Body of pancreas (tissue), 4 donors: ENCODE measurements at regions not wholly inside any gene's neighbourhood (a gene's known extent, or its start where the extent isn't known, plus 50 kb on each side); places are given as distances from the start of the nearest gene placed in this dataset.
"Not testable (repeated sequence)": the region's sequence is repeated elsewhere in the genome, so short reads cannot be mapped to it uniquely, and the experiment has no call there.

Experiments
- ATAC-seq: fragments of 150-250 bp; one replicate; pipeline ENCODE4 v1.9.1; 2016
- DNase-seq, 4 donors: peaks; one replicate each; pipeline ENCODE4 v3.0.0-alpha.2; 2019
- H3K27ac ChIP-seq, 4 donors: fragments of 200-600 bp; sonication (generic); 1 replicate in 3 of 4; 2 replicates in 1 of 4; pipeline versions ENCODE4 v1.5.1 to v1.6.1; 2016 to 2019; ENCODE audit warnings: mild to moderate bottlenecking in 1 of 4, mixed read lengths in 1 of 4, moderate library complexity in 1 of 4
- H3K27me3 ChIP-seq, 2 donors: fragments of 200-600 bp; sonication (generic); one replicate each; pipeline ENCODE4 v1.6.0; 2016; ENCODE audit warnings: mild to moderate bottlenecking in 1 of 2
- H3K36me3 ChIP-seq, 2 donors: fragments of 200-600 bp; sonication (generic); replicated peaks in 1 of 2; 2 replicates each; pipeline ENCODE4 v1.5.1; 2016; ENCODE audit warnings: low read depth in 2 of 2; ENCODE audit not compliant: insufficient read depth in 1 of 2
- H3K4me1 ChIP-seq: fragments of 200-600 bp; sonication (generic); one replicate; pipeline ENCODE4 v1.6.0; 2016
- H3K4me3 ChIP-seq, 2 donors: fragments of 200-600 bp; sonication (generic); 1 replicate in 1 of 2; 2 replicates in 1 of 2; pipeline ENCODE4 v1.5.1; 2016 to 2019
- H3K9me3 ChIP-seq, 3 donors: fragments of 200-600 bp; sonication (generic); 1 replicate in 2 of 3; 2 replicates in 1 of 3; pipeline ENCODE4 v1.5.1; 2016
- CTCF ChIP-seq, 7 experiments: fragments of 450-650 bp in 4 of 7; fragments of 200-600 bp in 3 of 7; sonication (generic) in 3 of 7; IDR thresholded peaks; one replicate each; pipeline ENCODE4 v1.5.1; 2016 to 2019; ENCODE audit warnings: antibody characterized with exemption in 7 of 7
- POLR2A ChIP-seq, 3 donors: fragments of 450-650 bp; IDR thresholded peaks; one replicate each; pipeline ENCODE4 v1.6.1; 2016; ENCODE audit warnings: antibody characterized with exemption in 3 of 3, mild to moderate bottlenecking in 2 of 3
- WGBS, 2 donors: methylation state at CpG; one replicate each; pipeline ENCODE4 v1.1.5; 2017; 5-methylcytosine and 5-hydroxymethylcytosine counted together
- intact Hi-C: fragments of 100-400 bp; cut with DNase I; formaldehyde crosslinking; loops from one replicate; pipeline ENCODE4 v1.15.1; 2023

GRCh38 chr4:137367620-137368019 lies 164.7 kb downstream of the PCDH18 start:
- H3K27me3 ChIP-seq: no peaks in the 10 kb centered on the region
- no peak overlapping the region for H3K27ac ChIP-seq
- no peaks in the 10 kb centered on the region for H3K36me3 ChIP-seq
- DNase-seq (no peak), ATAC-seq (no peak)
- intact Hi-C loops: no loop called here
- H3K4me1 ChIP-seq: no peaks in the 10 kb centered on the region
- H3K4me3 ChIP-seq: no peak overlapping the region
- no peaks in the 10 kb centered on the region for H3K9me3 ChIP-seq
- WGBS, 2 donors: 66 to 78% methylated on average over 2 of the region's 2 CpGs
- no peak for TF ChIP-seq POLR2A (IDR thresholded peaks at IDR 0.05)
- TF ChIP-seq CTCF (IDR thresholded peaks at IDR 0.05): no peak

- WGBS, 2 donors: 49 to 53% methylated on average over 4 of the region's 4 CpGs
- no peak for DNase-seq
- H3K4me1 ChIP-seq: no peaks in the 10 kb centered on the region
- H3K4me3 ChIP-seq: no peak overlapping the region
- no peak overlapping the region for H3K27ac ChIP-seq
- no peaks in the 10 kb centered on the region for H3K27me3 ChIP-seq
- TF ChIP-seq POLR2A (IDR thresholded peaks at IDR 0.05): no peak
- TF ChIP-seq CTCF (IDR thresholded peaks at IDR 0.05): no peak
- no peaks in the 10 kb centered on the region for H3K36me3 ChIP-seq
- no peaks in the 10 kb centered on the region for H3K9me3 ChIP-seq
- no peak for ATAC-seq
- intact Hi-C loops: no loop called here
Observed at GRCh38 chr4:137363496-137363895, 168.8 kb downstream of the PCDH18 start.

- DNase-seq (no peak), ATAC-seq (no peak)
- Histone ChIP-seq H3K27ac (no peak overlapping the region), H3K4me3 (no peak overlapping the region), H3K36me3 (no peaks in the 10 kb centered on the region), H3K27me3 (no peaks in the 10 kb centered on the region), H3K9me3 (no peaks in the 10 kb centered on the region), H3K4me1 (no peaks in the 10 kb centered on the region)
- intact Hi-C loops: no loop called here
- 47 to 48% methylated on average over 3 of the region's 3 CpGs for WGBS, 2 donors
- TF ChIP-seq POLR2A (IDR thresholded peaks at IDR 0.05) (no peak), CTCF (IDR thresholded peaks at IDR 0.05) (no peak)
Observed at GRCh38 chr4:137361756-137362470, 170.4 kb downstream of the PCDH18 start.

- ATAC-seq (no peak), DNase-seq (no peak)
- Histone ChIP-seq H3K4me1 (no peaks in the 10 kb centered on the region), H3K27me3 (no peaks in the 10 kb centered on the region), H3K27ac (no peak overlapping the region), H3K4me3 (no peak overlapping the region), H3K36me3 (no peaks in the 10 kb centered on the region), H3K9me3 (no peaks in the 10 kb centered on the region)
- 43 to 60% methylated on average over 1 of the region's 1 CpG for WGBS, 2 donors
- TF ChIP-seq CTCF (IDR thresholded peaks at IDR 0.05) (no peak), POLR2A (IDR thresholded peaks at IDR 0.05) (no peak)
- intact Hi-C loops: no loop called here
Observed at GRCh38 chr4:137360761-137361160, 171.5 kb downstream of the PCDH18 start.

- Histone ChIP-seq H3K4me3 (no peak overlapping the region), H3K4me1 (no peaks in the 10 kb centered on the region), H3K27me3 (no peaks in the 10 kb centered on the region), H3K27ac (no peak overlapping the region), H3K36me3 (no peaks in the 10 kb centered on the region), H3K9me3 (no peaks in the 10 kb centered on the region)
- 23 to 43% methylated on average over 2 of the region's 2 CpGs for WGBS, 2 donors
- ATAC-seq: no peak
- intact Hi-C loops: no loop called here
- TF ChIP-seq POLR2A (IDR thresholded peaks at IDR 0.05) (no peak), CTCF (IDR thresholded peaks at IDR 0.05) (no peak)
- DNase-seq: no peak
Observed at GRCh38 chr4:137359691-137360315, 172.5 kb downstream of the PCDH18 start.

- ATAC-seq, H3K4me1 ChIP-seq, H3K9me3 ChIP-seq, H3K27ac ChIP-seq, H3K4me3 ChIP-seq, H3K27me3 ChIP-seq, DNase-seq, intact Hi-C loops, H3K36me3 ChIP-seq: not testable (repeated sequence)
- WGBS, 2 donors: 61 to 65% methylated on average over 2 of the region's 2 CpGs
Observed at GRCh38 chr4:137354562-137354961, 177.7 kb downstream of the PCDH18 start.
